D341Med (cell line): ENCODE measurements at regions not wholly inside any gene's neighbourhood (a gene's known extent, or its start where the extent isn't known, plus 50 kb on each side); places are given as distances from the start of the nearest gene placed in this dataset.
A peak's percentile ranks its signal among the peaks of the same experiment; 100 is the strongest.
"Not testable (repeated sequence)": the region's sequence is repeated elsewhere in the genome, so short reads cannot be mapped to it uniquely, and the experiment has no call there.

Source experiments
- DNase-seq: peaks from one replicate; pipeline ENCODE4 v3.0.0; 2012; ENCODE audit warnings: low spot score

DNA sequence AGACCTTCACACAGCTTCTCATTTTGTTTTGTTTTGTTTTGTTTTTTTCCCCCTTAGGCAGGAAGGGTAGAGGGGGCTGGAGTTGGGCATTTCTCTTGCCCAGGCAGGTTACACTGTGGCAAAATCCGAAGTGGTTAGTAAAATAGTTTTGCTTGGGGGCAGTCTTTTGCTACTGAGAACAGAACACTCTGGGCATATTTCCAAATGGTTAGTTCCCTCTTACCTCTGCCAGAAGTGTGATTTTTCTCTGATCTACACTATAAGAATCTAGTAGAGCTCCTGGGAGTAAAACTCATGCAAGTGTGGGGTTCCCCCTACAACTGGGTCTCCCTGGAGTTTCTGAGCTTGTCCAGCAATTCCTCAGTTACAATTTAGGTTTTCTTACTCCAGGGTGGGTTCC lies 61.7 kb downstream of the NPS start:
- DNase-seq: no peak

DNA sequence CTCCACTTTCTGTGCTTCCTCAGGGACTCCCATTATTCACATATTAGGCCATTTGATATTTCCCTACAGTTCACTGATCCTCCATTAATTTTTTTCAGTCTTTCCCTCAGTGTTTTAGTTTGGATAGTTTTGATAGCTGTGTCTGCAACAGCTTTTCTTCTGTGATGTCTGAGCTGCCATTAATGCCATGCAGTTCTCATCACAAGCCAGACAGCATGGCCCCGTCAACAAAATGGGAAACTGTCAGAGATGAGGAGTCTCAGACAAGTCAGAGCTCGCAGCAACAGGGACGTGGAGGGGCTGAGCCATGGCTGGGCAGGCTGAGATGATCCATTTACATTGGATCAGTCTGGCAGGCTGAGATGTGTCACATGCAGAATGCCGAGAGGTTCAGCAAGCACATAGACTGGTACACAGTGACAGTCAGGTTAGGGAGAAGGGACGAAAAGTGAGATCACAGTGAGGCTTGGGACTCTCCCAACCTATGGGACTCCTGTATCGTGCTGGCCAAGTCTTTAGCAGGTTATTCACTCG lies 65.4 kb downstream of the NPS start:
- no peak for DNase-seq

DNA sequence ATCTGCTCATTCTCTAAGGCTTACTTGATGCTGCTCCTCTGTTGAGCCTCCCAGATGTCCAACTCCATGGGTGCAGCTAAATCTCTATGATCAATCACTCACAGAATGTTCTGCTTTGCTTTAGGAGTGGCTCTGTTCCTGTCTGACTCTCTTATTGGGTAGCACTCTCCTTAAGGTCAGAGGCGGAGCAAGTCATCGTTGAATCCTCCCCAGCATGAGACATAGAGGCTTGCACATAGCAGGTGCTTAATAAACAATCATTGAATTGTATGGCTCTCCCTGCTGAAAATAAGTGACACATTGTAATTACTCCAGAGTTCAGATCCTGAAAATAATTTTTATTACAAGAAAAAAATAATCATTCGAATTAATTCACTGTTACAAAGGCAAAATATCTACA lies 69.7 kb downstream of the NPS start:
- no peak for DNase-seq

DNA sequence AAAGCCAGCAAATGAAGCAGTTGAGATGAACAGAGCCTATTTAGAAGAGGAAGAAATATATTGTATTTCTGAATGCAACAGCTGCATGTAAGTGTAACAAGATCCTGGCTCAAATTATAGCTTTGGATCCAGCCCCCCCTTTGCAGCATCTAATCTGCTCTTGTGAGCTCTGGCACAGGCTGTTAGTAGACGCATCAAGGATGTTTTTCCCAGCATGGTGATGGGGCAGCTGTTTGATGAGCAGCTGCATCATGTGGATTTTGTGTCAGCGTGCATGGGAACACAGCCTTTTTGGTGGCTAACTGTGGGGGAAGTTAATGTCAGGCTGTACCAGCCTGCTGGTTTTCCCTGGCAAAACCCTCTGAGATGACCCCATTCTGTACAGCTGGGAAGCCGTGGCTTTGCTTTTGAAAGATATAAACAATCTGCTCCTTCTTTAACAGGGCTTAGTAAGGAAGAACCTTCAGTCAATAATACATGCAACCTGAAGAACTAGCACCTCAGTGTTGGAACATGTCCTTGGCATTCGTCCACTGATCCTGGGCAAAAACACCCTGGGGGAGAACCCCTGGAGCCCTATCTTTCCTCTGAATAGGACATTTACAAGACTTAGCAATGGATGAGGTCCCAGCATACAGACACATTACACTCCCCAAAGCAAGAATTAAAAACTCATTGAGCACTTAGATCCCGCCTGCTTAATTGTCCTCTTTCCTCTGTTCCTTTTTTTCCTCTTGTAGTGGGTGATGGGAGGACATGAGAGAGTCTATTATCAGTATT lies 70.6 kb downstream of the NPS start:
- no peak for DNase-seq

DNA sequence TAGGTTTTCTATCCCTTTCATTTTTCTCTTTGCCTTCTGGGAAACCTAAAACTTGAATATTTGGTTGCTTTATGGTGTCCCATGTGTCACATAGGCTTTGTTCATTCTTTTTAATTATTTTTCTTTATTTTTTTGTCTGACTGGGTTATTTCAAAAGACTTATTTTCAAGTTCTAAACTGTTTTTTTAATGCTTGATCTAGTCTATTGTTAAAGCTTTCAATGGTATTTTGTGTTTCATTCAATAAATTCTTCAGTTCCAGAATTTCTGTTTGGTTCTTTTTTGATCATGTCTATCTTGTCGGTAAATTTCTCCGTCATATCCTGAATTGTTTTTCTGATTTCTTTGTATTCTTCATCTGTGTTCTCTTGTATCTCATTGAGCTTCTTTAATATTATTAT lies 86.8 kb downstream of the NPS start:
- DNase-seq: no peak

DNA sequence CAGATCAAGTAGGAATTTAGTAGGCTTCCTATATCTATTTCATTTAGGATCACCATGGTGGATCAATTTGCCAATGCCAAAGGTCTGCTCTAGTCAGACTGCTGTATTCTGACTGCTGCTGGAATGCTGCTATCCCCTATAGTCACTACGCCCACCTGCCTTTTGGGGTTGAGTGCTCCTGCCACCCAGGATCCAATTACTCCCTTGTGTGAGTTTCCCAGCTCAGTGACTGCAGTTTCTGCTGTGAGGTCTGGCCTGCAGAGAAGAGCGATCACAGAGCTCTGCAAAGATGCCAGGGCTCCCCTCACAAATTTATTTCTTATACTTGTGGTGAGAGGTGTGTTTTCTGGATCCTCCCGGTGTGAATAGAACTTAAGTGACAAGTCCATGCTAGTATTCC lies 88.1 kb upstream of the FOXI2 start:
- no peak for DNase-seq

DNA sequence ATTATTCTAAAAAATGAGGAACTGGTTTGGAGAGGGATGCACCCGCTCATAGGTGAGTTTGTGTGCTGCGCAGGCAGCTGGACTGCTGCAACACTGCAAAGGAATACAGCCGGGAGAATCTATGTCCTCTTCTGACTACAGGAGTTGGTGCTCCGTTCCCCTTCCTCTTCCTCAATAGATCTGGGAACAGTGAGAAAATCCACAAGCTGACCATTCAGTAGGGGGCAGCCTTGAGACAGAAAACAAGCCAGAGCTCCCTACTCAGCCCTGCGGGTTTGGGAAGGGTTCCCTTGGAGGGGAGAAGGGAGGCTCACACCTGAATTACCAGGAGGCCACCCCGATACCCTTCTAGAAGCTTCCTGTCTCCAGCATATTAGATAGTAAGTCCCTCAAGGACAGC lies 87.3 kb upstream of the FOXI2 start:
- DNase-seq: peak; percentile 21

DNA sequence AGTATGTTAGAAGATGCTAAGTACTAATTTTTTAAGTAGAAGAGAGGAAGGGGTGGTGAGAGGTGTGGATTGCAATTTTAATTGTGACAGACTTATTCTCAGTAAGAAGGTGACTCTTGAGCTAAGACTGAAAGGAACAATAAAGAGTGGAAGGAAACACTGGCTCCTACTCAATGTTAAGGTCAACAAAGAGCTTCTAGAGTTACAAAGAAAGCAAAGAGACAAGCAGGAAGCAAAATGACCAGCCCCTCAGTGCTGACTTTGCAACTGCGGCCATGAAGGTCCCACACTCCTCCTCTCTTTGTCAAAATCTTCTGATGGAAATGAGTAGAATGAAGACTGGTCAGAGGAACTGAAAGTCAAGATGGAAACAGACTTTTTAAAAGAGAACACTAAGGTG lies 79.9 kb upstream of the FOXI2 start:
- DNase-seq: no peak

DNA sequence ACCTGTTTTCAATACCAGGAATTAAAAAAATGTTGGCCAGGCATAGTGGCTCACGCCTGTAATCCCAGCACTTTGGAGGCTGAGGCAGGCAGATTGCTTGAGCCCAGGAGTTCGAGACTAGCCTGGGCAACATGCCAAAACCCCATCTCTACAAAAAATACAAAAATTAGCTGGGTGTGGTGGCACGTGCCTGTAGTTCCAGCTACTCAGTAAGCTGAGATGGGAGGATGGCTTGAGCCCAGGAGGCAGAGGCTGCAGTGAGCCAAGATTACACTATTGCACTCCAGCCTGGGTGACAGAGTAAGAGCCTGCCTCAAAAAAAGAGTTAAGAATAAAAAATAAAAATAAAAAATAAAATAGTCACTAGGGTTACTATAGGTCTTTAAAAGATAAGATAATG lies 60.6 kb upstream of the FOXI2 start:
- DNase-seq: not testable (repeated sequence)

DNA sequence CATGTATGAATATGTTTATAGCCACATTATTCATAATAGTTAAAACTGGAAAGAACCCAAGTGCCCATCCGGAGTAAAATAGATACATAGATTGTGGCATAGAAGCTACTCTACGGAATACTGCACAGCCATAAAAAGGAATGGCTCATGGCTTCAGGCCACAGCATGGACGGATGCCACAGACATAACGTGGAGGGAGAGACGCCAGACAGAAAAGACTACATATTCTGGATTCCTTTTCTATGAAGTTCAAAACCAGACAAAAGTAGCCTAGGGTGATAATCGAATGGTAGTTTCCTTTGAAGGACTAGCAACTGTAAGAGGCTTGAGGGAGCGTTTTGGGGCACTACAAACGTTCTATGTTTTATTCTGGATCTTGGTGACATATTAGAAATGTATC lies 58.9 kb upstream of the FOXI2 start:
- DNase-seq: no peak

DNA sequence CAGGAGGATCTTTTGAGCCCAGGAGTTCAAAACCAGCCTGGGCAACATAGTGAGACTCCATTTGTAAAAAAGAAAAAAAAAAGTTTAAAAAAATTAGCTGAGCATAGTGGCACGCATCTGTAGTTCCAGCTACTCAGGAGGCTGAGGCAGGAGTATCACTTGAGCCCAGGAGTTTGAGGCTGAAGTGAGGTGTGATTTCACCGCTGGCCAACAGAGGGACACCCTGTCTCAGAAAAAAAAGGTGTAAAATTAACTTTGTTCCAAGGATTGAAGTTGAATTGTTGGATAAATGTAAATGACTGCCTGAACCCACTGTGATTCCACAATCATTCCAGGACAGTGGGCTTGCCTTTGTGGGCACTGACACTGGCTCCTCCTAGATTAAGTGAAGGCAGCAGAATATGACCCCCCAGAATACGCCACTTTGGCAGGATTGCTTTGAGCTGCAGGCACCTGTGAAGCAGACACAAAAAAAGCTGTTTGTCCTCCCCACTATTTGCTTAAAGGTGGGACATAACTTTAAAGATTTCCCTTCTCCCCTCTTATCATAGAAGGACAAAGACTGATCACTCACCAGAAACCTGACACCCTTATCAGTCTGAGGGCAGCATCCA lies 57.2 kb upstream of the FOXI2 start:
- no peak for DNase-seq
